SK-N-SH (cell line): ENCODE measurements at regions not wholly inside any gene's neighbourhood (a gene's known extent, or its start where the extent isn't known, plus 50 kb on each side); places are given as distances from the start of the nearest gene placed in this dataset.

Source experiments
- CTCF ChIP-seq: fragments of 200-600 bp; sonication (generic); IDR thresholded peaks from 2 replicates; pipeline ENCODE4 v1.6.1; 2017; ENCODE audit warnings: antibody characterized with exemption, mild to moderate bottlenecking, moderate library complexity
- EP300 ChIP-seq, 2 experiments: IDR thresholded peaks; 2 replicates each; pipeline versions ENCODE4 v1.4.0 to v1.6.1; 2012; ENCODE audit warnings: borderline replicate concordance in 1 of 2, low read depth in 1 of 2, low read length in 1 of 2
- FOXM1 ChIP-seq: IDR thresholded peaks from 2 replicates; pipeline ENCODE4 v1.4.0; 2012; ENCODE audit warnings: low read depth, mild to moderate bottlenecking
- GABPA ChIP-seq: IDR thresholded peaks from 2 replicates; pipeline ENCODE4 v1.4.0; 2012; ENCODE audit warnings: low read depth, mild to moderate bottlenecking
- REST ChIP-seq: IDR thresholded peaks from 2 replicates; pipeline ENCODE4 v1.6.1; 2012; ENCODE audit warnings: mild to moderate bottlenecking, low read depth, low read length, moderate library complexity
- TAF1 ChIP-seq: IDR thresholded peaks from 2 replicates; pipeline ENCODE4 v1.6.1; 2012; ENCODE audit warnings: low read depth, mild to moderate bottlenecking, low read length, moderate library complexity, borderline replicate concordance

GRCh38 chr3:59526999-59527398 lies 477.2 kb upstream of the CFAP20DC start:
- no peak for TF ChIP-seq EP300 (IDR thresholded peaks at IDR 0.05; ENCODE audit: borderline replicate concordance in 1 of 2, low read depth in 1 of 2, low read length in 1 of 2)
- TF ChIP-seq TAF1 = no peak
- no peak for TF ChIP-seq CTCF
- TF ChIP-seq REST = no peak
- TF ChIP-seq GABPA = no peak
- TF ChIP-seq FOXM1 = no peak
